ENCODE measurements at regions not wholly inside any gene's neighbourhood (a gene's known extent, or its start where the extent isn't known, plus 50 kb on each side); places are given as distances from the start of the nearest gene placed in this dataset.

DNA sequence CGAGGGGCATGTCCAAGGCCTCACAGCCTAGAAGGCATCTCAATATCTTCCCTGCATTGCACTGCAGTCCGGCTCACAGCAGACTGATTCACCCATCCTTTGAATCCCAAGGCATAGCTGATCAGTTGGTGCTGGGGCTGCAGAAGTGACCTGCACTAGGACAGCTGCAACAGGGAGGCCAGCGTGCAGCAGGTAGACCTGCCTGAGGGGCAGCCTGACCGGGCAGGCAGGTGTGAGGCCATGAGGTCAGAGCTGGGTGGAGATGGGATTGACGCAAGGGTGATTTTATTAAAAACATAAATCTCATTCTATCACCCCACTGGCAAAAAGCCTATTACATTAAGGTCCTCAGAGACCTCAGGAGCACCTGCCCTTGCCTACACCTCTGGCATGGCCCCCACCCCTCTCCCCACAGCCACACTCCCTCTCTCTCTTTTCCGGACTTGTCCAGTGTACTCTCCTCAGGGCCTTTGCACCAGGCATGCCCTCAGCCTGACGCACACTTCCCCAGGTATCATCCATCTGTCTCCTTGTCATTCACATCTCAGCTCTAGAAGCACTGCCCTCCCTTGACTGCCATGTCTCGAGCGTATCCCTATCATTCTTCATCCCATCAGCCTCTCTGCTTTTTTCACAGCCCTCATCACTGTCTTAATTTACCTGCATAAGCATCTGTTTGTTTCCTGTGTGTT lies 63.5 kb upstream of the WIPF1 start:
- H3K27ac ChIP-seq (ENCODE audit: insufficient read depth, low read length, poor library complexity, severe bottlenecking), result no peak overlapping the region
- no peaks in the 10 kb centered on the region for H3K27me3 ChIP-seq (ENCODE audit: control insufficient read depth, insufficient read depth, low read length)
- H3K4me3 ChIP-seq (ENCODE audit: low read depth, low read length), result no peak overlapping the region
- Mint-ChIP-seq H3K4me3 (no peak overlapping the region), H3K27ac (peak overlapping the region in 2 of 3 donors; percentile 1 to 47), H3K27me3 (no peaks in the 10 kb centered on the region), H3K9me3 (peaks cover 0 to 1% (median 0%) of the 10 kb centered on the region in 7 donors), H3K4me1 (peaks cover 4 to 32% (median 18%) of the 10 kb centered on the region in 4 donors), H3K36me3 (peaks cover 5% of the 10 kb centered on the region)
- H3K4me1 ChIP-seq (ENCODE audit: control insufficient read depth, insufficient read depth, low read length, poor library complexity, severe bottlenecking), result peaks cover 7% of the 10 kb centered on the region
- ATAC-seq (ENCODE audit: low read depth in 2 of 2) (no peak), DNase-seq (no peak)
- H3K9me3 ChIP-seq (ENCODE audit: control insufficient read depth in 2 of 2, low read length in 2 of 2), result no peaks in the 10 kb centered on the region
- no peaks in the 10 kb centered on the region for H3K36me3 ChIP-seq (ENCODE audit: control insufficient read depth, insufficient read depth, low read length)

DNA sequence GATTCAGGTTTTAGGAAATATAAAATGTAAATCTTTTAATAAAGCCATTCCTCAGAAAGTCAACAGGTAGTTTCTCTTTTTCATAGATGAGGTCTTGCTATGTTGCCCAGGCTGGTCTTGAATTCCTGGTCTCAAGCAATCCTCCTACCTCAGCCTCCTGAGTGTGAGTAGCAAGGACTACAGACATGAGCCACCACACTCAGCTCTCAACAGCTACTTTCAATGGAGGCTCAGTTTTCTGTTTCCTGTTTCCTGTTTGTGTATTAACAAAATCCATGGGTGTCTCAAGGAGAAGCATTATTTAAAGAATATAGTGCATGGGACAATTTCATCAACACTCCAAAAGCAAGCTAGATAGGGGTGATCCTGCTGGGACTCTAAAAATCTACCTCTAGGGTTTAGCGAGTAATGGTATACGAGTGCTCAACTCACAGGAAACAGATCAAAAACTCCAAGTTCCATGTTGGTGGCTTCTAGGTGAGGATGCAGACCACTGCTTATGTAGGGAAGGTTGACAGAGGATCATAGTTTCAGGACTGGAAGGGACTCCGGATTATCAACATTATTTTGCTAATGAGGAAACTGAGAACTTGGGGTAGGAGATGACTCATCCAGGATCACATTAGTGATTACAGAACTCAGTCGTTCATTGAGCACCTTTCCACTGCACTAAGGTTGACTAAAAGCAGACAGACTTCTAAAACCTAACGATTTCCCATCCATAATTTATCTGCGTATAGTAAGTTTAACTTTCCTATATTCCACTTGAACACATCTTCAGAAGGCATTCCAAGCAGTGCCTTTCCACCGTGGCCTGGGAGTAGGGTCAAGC lies 61.7 kb upstream of the WIPF1 start:
- no peak overlapping the region for H3K27ac Mint-ChIP-seq
- H3K4me1 Mint-ChIP-seq, result peaks cover 6 to 44% (median 23%) of the 10 kb centered on the region in 4 donors
- Histone ChIP-seq H3K27ac (ENCODE audit: insufficient read depth, low read length, poor library complexity, severe bottlenecking) (no peak overlapping the region), H3K27me3 (ENCODE audit: control insufficient read depth, insufficient read depth, low read length) (no peaks in the 10 kb centered on the region), H3K9me3 (ENCODE audit: control insufficient read depth in 2 of 2, low read length in 2 of 2) (no peaks in the 10 kb centered on the region), H3K4me3 (ENCODE audit: low read depth, low read length) (no peak overlapping the region), H3K36me3 (ENCODE audit: control insufficient read depth, insufficient read depth, low read length) (no peaks in the 10 kb centered on the region), H3K4me1 (ENCODE audit: control insufficient read depth, insufficient read depth, low read length, poor library complexity, severe bottlenecking) (peaks cover 7% of the 10 kb centered on the region)
- no peaks in the 10 kb centered on the region for H3K27me3 Mint-ChIP-seq
- DNase-seq (no peak), ATAC-seq (ENCODE audit: low read depth in 2 of 2) (no peak)
- H3K4me3 Mint-ChIP-seq, result no peak overlapping the region
- H3K9me3 Mint-ChIP-seq, result peaks cover 0 to 4% (median 0%) of the 10 kb centered on the region in 7 donors
- peaks cover 14% of the 10 kb centered on the region for H3K36me3 Mint-ChIP-seq

GRCh38 chr2:174656676-174657176 lies 59.1 kb upstream of the WIPF1 start:
- Histone ChIP-seq H3K27ac (ENCODE audit: insufficient read depth, low read length, poor library complexity, severe bottlenecking) (no peak overlapping the region), H3K27me3 (ENCODE audit: control insufficient read depth, insufficient read depth, low read length) (no peaks in the 10 kb centered on the region), H3K36me3 (ENCODE audit: control insufficient read depth, insufficient read depth, low read length) (no peaks in the 10 kb centered on the region), H3K4me1 (ENCODE audit: control insufficient read depth, insufficient read depth, low read length, poor library complexity, severe bottlenecking) (peaks cover 7% of the 10 kb centered on the region), H3K4me3 (ENCODE audit: low read depth, low read length) (no peak overlapping the region), H3K9me3 (ENCODE audit: control insufficient read depth in 2 of 2, low read length in 2 of 2) (no peaks in the 10 kb centered on the region)
- peaks cover 6 to 41% (median 18%) of the 10 kb centered on the region in 4 donors for H3K4me1 Mint-ChIP-seq
- H3K36me3 Mint-ChIP-seq, result peaks cover 14% of the 10 kb centered on the region
- H3K27me3 Mint-ChIP-seq, result no peaks in the 10 kb centered on the region
- no peak overlapping the region for H3K4me3 Mint-ChIP-seq
- peak; percentile 46 to 54 for ATAC-seq (ENCODE audit: low read depth in 2 of 2)
- H3K9me3 Mint-ChIP-seq, result peaks cover 0 to 4% (median 0%) of the 10 kb centered on the region in 7 donors
- DNase-seq, result no peak
- no peak overlapping the region for H3K27ac Mint-ChIP-seq

GRCh38 chr2:174656035-174656434 lies 58.4 kb upstream of the WIPF1 start:
- Mint-ChIP-seq H3K27ac (no peak overlapping the region), H3K9me3 (peaks cover 0 to 4% (median 0%) of the 10 kb centered on the region in 7 donors), H3K36me3 (peaks cover 8% of the 10 kb centered on the region), H3K27me3 (no peaks in the 10 kb centered on the region), H3K4me3 (peak overlapping the region in 1 of 4 donors; percentile 61), H3K4me1 (peaks cover 6 to 36% (median 16%) of the 10 kb centered on the region in 4 donors)
- Histone ChIP-seq H3K4me1 (ENCODE audit: control insufficient read depth, insufficient read depth, low read length, poor library complexity, severe bottlenecking) (peaks cover 7% of the 10 kb centered on the region), H3K27me3 (ENCODE audit: control insufficient read depth, insufficient read depth, low read length) (no peaks in the 10 kb centered on the region), H3K27ac (ENCODE audit: insufficient read depth, low read length, poor library complexity, severe bottlenecking) (no peak overlapping the region), H3K9me3 (ENCODE audit: control insufficient read depth in 2 of 2, low read length in 2 of 2) (no peaks in the 10 kb centered on the region), H3K4me3 (ENCODE audit: low read depth, low read length) (no peak overlapping the region), H3K36me3 (ENCODE audit: control insufficient read depth, insufficient read depth, low read length) (no peaks in the 10 kb centered on the region)
- ATAC-seq (ENCODE audit: low read depth in 2 of 2), result no peak
- DNase-seq, result no peak

DNA sequence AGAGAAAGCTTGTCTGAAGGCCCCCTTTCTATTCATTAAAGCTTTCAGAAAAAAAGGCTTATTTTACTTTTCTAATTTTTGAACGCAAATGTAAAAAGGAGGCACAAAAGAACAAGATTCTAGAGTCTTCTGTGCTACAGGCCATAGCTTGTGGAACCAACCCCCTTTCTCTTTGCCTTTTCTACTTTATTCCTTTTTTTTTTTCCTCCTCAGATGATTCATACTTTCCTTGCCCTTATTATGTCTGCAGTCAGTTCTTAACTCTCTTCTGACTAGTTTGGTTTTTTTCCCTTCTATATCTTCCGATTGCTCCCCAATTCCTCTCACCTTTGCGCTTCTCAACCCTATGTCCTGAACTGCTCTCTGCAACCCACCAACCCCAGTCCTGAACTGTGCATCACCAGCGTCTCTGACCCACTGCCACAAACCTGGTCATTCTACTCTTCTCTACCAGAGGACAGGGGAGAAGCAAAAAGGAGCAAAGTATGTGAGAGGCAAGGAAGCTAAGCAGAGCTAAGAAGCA lies 56.9 kb upstream of the WIPF1 start:
- H3K4me1 Mint-ChIP-seq, result peaks cover 6 to 33% (median 16%) of the 10 kb centered on the region in 4 donors
- H3K27me3 Mint-ChIP-seq, result no peaks in the 10 kb centered on the region
- no peak overlapping the region for H3K4me3 Mint-ChIP-seq
- ATAC-seq (ENCODE audit: low read depth in 2 of 2), result no peak
- Histone ChIP-seq H3K9me3 (ENCODE audit: control insufficient read depth in 2 of 2, low read length in 2 of 2) (no peaks in the 10 kb centered on the region), H3K4me3 (ENCODE audit: low read depth, low read length) (no peak overlapping the region), H3K27me3 (ENCODE audit: control insufficient read depth, insufficient read depth, low read length) (no peaks in the 10 kb centered on the region), H3K36me3 (ENCODE audit: control insufficient read depth, insufficient read depth, low read length) (no peaks in the 10 kb centered on the region), H3K4me1 (ENCODE audit: control insufficient read depth, insufficient read depth, low read length, poor library complexity, severe bottlenecking) (peaks cover 6% of the 10 kb centered on the region), H3K27ac (ENCODE audit: insufficient read depth, low read length, poor library complexity, severe bottlenecking) (no peak overlapping the region)
- H3K27ac Mint-ChIP-seq, result peak overlapping the region in 1 of 3 donors; percentile 3
- peaks cover 0 to 8% (median 2%) of the 10 kb centered on the region in 7 donors for H3K9me3 Mint-ChIP-seq
- DNase-seq, result no peak
- peaks cover 14% of the 10 kb centered on the region for H3K36me3 Mint-ChIP-seq

DNA sequence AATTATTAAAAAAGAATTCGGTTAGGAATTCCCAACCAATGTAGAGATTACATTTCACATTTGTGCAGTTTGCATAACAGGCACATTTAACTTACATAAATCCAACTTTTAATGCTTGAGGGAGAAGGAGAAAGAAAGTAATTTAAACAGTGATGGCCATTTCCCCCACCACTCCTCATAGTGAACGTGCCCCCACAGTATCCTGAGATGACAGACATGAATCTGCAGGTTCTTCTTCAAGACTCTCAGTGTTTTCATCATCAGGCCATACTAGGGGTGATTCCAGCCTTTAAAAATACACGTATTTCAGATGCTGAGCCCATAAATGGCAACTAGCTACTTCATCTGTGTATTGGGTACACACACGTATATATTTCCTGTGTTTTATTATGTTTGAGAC lies 51.3 kb upstream of the WIPF1 start:
- DNase-seq (no peak), ATAC-seq (ENCODE audit: low read depth in 2 of 2) (no peak)
- Histone ChIP-seq H3K27me3 (ENCODE audit: control insufficient read depth, insufficient read depth, low read length) (no peaks in the 10 kb centered on the region), H3K9me3 (ENCODE audit: control insufficient read depth in 2 of 2, low read length in 2 of 2) (no peaks in the 10 kb centered on the region), H3K36me3 (ENCODE audit: control insufficient read depth, insufficient read depth, low read length) (no peaks in the 10 kb centered on the region), H3K4me3 (ENCODE audit: low read depth, low read length) (no peak overlapping the region), H3K27ac (ENCODE audit: insufficient read depth, low read length, poor library complexity, severe bottlenecking) (no peak overlapping the region), H3K4me1 (ENCODE audit: control insufficient read depth, insufficient read depth, low read length, poor library complexity, severe bottlenecking) (no peaks in the 10 kb centered on the region)
- Mint-ChIP-seq H3K27me3 (no peaks in the 10 kb centered on the region), H3K27ac (no peak overlapping the region), H3K4me3 (no peak overlapping the region), H3K9me3 (peaks cover 0 to 11% (median 1%) of the 10 kb centered on the region in 7 donors), H3K4me1 (peaks cover 0 to 13% (median 8%) of the 10 kb centered on the region in 4 donors), H3K36me3 (peaks cover 7% of the 10 kb centered on the region)
